ENCODE measurements at regions not wholly inside any gene's neighbourhood (a gene's known extent, or its start where the extent isn't known, plus 50 kb on each side); places are given as distances from the start of the nearest gene placed in this dataset.

- H3F3A ChIP-seq (ENCODE audit: insufficient read depth, low read depth), result no peaks in the 10 kb centered on the region; the same call in 1 of the 2 replicates
- ChIA-PET POLR2A (ENCODE audit: unreplicated experiment) (interaction anchor here (0.5 kb wide), 1 partner anchor 1500 kb away, joined by 5 read pairs; no protein-coding TSS in a partner anchor), CTCF (no interaction called here)
- no peaks in the 10 kb centered on the region for H4K20me1 ChIP-seq (ENCODE audit: insufficient read depth)
- no peaks in the 10 kb centered on the region for H3K79me2 ChIP-seq (ENCODE audit: low read depth)
- H3K36me3 ChIP-seq (ENCODE audit: low read depth), result no peaks in the 10 kb centered on the region
- no peak overlapping the region for H3K27ac ChIP-seq
- no peak for DNase-seq
- H3K27me3 ChIP-seq (ENCODE audit: insufficient read depth, low read depth), result no peaks in the 10 kb centered on the region
- H3K4me3 ChIP-seq, result no peak overlapping the region
- H3K4me2 ChIP-seq, result no peak overlapping the region
- intact Hi-C loops (cut with micrococcal nuclease; ENCODE audit: unreplicated experiment), result no loop called here
- no peak overlapping the region for H2AFZ ChIP-seq
- H3K9me2 ChIP-seq (ENCODE audit: insufficient read depth), result no peaks in the 10 kb centered on the region
- peaks cover 10% of the 10 kb centered on the region; the same call in 1 of the 2 replicates for H3K9me3 ChIP-seq (ENCODE audit: insufficient read depth, low read depth)
- no TSS peak for BruUV-seq (replicated peaks)
- no peaks in the 10 kb centered on the region; the same call in 1 of the 2 replicates for H3K4me1 ChIP-seq (replicated peaks; ENCODE audit: insufficient read depth)
- no peak for TF ChIP-seq EZH2 (IDR thresholded peaks at IDR 0.05; ENCODE audit: low read depth)
- no peak for TF ChIP-seq CTCF (conservative IDR thresholded peaks at IDR 0.05)
Measured at GRCh38 chr9:22257026-22257816, 189.4 kb upstream of the DMRTA1 start.

GRCh38 chr9:22265038-22265437, 181.6 kb upstream of the DMRTA1 start:
- H3K4me3 ChIP-seq, result no peak overlapping the region
- H3K27ac ChIP-seq, result no peak overlapping the region
- H2AFZ ChIP-seq, result no peak overlapping the region
- H4K20me1 ChIP-seq (ENCODE audit: insufficient read depth), result no peaks in the 10 kb centered on the region
- TF ChIP-seq CTCF (conservative IDR thresholded peaks at IDR 0.05) (no peak), EZH2 (IDR thresholded peaks at IDR 0.05; ENCODE audit: low read depth) (no peak)
- peaks cover 11% of the 10 kb centered on the region; the same call in 1 of the 2 replicates for H3K9me3 ChIP-seq (ENCODE audit: insufficient read depth, low read depth)
- no peaks in the 10 kb centered on the region for H3K79me2 ChIP-seq (ENCODE audit: low read depth)
- no peak for DNase-seq
- H3K27me3 ChIP-seq (ENCODE audit: insufficient read depth, low read depth), result no peaks in the 10 kb centered on the region
- BruUV-seq (replicated peaks), result no TSS peak
- ChIA-PET POLR2A (ENCODE audit: unreplicated experiment) (no interaction called here), CTCF (no interaction called here)
- no peaks in the 10 kb centered on the region for H3K36me3 ChIP-seq (ENCODE audit: low read depth)
- H3K9me2 ChIP-seq (ENCODE audit: insufficient read depth), result no peaks in the 10 kb centered on the region
- no peaks in the 10 kb centered on the region for H3K4me1 ChIP-seq (replicated peaks; ENCODE audit: insufficient read depth)
- no peak overlapping the region for H3K4me2 ChIP-seq
- intact Hi-C loops (cut with micrococcal nuclease; ENCODE audit: unreplicated experiment), result no loop called here
- no peaks in the 10 kb centered on the region for H3F3A ChIP-seq (ENCODE audit: insufficient read depth, low read depth)

GRCh38 chr9:22265534-22265933, 181.1 kb upstream of the DMRTA1 start:
- Histone ChIP-seq H3K9me2 (ENCODE audit: insufficient read depth) (no peaks in the 10 kb centered on the region), H3K36me3 (ENCODE audit: low read depth) (no peaks in the 10 kb centered on the region), H3K4me3 (no peak overlapping the region), H2AFZ (no peak overlapping the region), H3K27ac (no peak overlapping the region), H3K4me1 (replicated peaks; ENCODE audit: insufficient read depth) (no peaks in the 10 kb centered on the region), H3K9me3 (ENCODE audit: insufficient read depth, low read depth) (peaks cover 11% of the 10 kb centered on the region; the same call in 1 of the 2 replicates), H3K4me2 (no peak overlapping the region), H3K27me3 (ENCODE audit: insufficient read depth, low read depth) (no peaks in the 10 kb centered on the region), H3F3A (ENCODE audit: insufficient read depth, low read depth) (no peaks in the 10 kb centered on the region), H3K79me2 (ENCODE audit: low read depth) (no peaks in the 10 kb centered on the region), H4K20me1 (ENCODE audit: insufficient read depth) (no peaks in the 10 kb centered on the region)
- ChIA-PET CTCF (no interaction called here), POLR2A (ENCODE audit: unreplicated experiment) (no interaction called here)
- TF ChIP-seq EZH2 (IDR thresholded peaks at IDR 0.05; ENCODE audit: low read depth) (no peak), CTCF (conservative IDR thresholded peaks at IDR 0.05) (no peak)
- intact Hi-C loops (cut with micrococcal nuclease; ENCODE audit: unreplicated experiment), result no loop called here
- DNase-seq, result no peak
- no TSS peak for BruUV-seq (replicated peaks)

Measured in PC-9 (cell line).